DND-41 (cell line): ENCODE measurements at regions not wholly inside any gene's neighbourhood (a gene's known extent, or its start where the extent isn't known, plus 50 kb on each side); places are given as distances from the start of the nearest gene placed in this dataset.

Source experiments
- ATAC-seq: fragments of 200-7000 bp; cut with Tn5 transposase; 3 replicates; pipeline ENCODE4 v1.9.1; 2021; ENCODE audit warnings: low read depth; ENCODE audit not compliant: insufficient read depth
- DNase-seq: peaks from one replicate; pipeline ENCODE4 v3.0.0-alpha.2; 2020
- H2AFZ ChIP-seq: 2 replicates; pipeline ENCODE4 v1.6.0; 2012; ENCODE audit warnings: low read depth, low read length
- H3K27ac ChIP-seq: 2 replicates; pipeline ENCODE4 v1.5.1; 2012; ENCODE audit warnings: low read length, inconsistent platforms
- H3K27me3 ChIP-seq: fragments of 200-600 bp; sonication (generic); 2 replicates; pipeline ENCODE4 v1.6.0; 2012; ENCODE audit warnings: low read length, mild to moderate bottlenecking, inconsistent platforms; ENCODE audit not compliant: insufficient read depth, poor library complexity
- H3K36me3 ChIP-seq: 2 replicates; pipeline ENCODE4 v1.5.1; 2012; ENCODE audit warnings: low read length, inconsistent platforms; ENCODE audit not compliant: insufficient read depth
- H3K4me1 ChIP-seq: 2 replicates; pipeline ENCODE4 v1.5.1; 2012; ENCODE audit warnings: mild to moderate bottlenecking, low read length; ENCODE audit not compliant: insufficient read depth
- H3K4me2 ChIP-seq: 2 replicates; pipeline ENCODE4 v1.6.0; 2012; ENCODE audit warnings: mild to moderate bottlenecking, moderate library complexity, low read length, inconsistent platforms; ENCODE audit not compliant: insufficient read depth
- H3K4me3 ChIP-seq, 2 experiments: fragments of 200-600 bp in 1 of 2; shearing (Covaris generic) in 1 of 2; 2 replicates each; pipeline ENCODE4 v1.5.1; 2012 to 2016; ENCODE audit warnings: inconsistent platforms in 2 of 2, low read length in 2 of 2, mild to moderate bottlenecking in 2 of 2, low read depth in 1 of 2, moderate library complexity in 1 of 2
- H3K79me2 ChIP-seq: 2 replicates; pipeline ENCODE4 v1.6.0; 2012; ENCODE audit warnings: low read length, inconsistent platforms; ENCODE audit not compliant: insufficient read depth
- H3K9ac ChIP-seq: 2 replicates; pipeline ENCODE4 v1.6.0; 2012; ENCODE audit warnings: low read depth, mild to moderate bottlenecking, inconsistent platforms, low read length, moderate library complexity
- H3K9me3 ChIP-seq: 2 replicates; pipeline ENCODE4 v1.5.1; 2012; ENCODE audit warnings: low read length, moderate library complexity, mild to moderate bottlenecking, inconsistent platforms; ENCODE audit not compliant: insufficient read depth, severe bottlenecking
- H4K20me1 ChIP-seq: 2 replicates; pipeline ENCODE4 v1.6.0; 2012; ENCODE audit warnings: low read length; ENCODE audit not compliant: insufficient read depth
- EZH2 ChIP-seq: IDR thresholded peaks from 3 replicates; pipeline ENCODE4 v1.6.1; 2012; ENCODE audit warnings: borderline replicate concordance, low read depth, mild to moderate bottlenecking, moderate library complexity, low read length, inconsistent platforms; ENCODE audit not compliant: severe bottlenecking
- TF ChIP-seq, protein P1 (sequence below): IDR thresholded peaks from 2 replicates; pipeline ENCODE4 v1.5.1; 2012; ENCODE audit warnings: borderline replicate concordance, low read length, moderate library complexity, mild to moderate bottlenecking; ENCODE audit not compliant: poor library complexity, severe bottlenecking; ENCODE audit errors: extremely low read depth

DNA sequence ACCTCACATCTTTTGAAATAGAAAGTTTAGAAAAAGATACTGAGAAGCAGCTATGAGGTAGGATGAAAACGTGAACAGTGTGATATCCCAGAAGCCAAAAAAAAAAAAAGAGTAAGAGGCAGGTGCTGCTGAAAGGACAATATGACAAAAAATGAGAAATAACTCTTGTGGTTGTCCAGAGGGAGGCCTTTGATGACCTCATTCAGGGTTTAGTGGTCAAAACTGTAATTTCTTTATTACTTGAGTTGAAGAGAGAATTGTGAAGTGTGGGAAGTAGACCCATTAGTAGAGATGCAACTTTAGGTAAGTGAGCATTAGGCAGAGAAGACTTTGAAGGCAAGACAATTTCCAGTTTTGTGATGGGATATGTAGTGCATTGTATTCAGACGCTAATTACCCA is 1306.3 kb upstream of the ACO1 start:
- Histone ChIP-seq H3K9ac (no peak overlapping the region), H3K4me1 (no peaks in the 10 kb centered on the region), H3K36me3 (no peaks in the 10 kb centered on the region), H3K79me2 (no peaks in the 10 kb centered on the region), H2AFZ (no peak overlapping the region), H3K9me3 (no peaks in the 10 kb centered on the region), H4K20me1 (no peaks in the 10 kb centered on the region), H3K27ac (no peak overlapping the region), H3K4me2 (no peak overlapping the region), H3K27me3 (no peaks in the 10 kb centered on the region), H3K4me3 (no peak overlapping the region)
- DNase-seq (no peak), ATAC-seq (no peak)
- TF ChIP-seq EZH2, result no peak
- TF ChIP-seq, protein P1, sequence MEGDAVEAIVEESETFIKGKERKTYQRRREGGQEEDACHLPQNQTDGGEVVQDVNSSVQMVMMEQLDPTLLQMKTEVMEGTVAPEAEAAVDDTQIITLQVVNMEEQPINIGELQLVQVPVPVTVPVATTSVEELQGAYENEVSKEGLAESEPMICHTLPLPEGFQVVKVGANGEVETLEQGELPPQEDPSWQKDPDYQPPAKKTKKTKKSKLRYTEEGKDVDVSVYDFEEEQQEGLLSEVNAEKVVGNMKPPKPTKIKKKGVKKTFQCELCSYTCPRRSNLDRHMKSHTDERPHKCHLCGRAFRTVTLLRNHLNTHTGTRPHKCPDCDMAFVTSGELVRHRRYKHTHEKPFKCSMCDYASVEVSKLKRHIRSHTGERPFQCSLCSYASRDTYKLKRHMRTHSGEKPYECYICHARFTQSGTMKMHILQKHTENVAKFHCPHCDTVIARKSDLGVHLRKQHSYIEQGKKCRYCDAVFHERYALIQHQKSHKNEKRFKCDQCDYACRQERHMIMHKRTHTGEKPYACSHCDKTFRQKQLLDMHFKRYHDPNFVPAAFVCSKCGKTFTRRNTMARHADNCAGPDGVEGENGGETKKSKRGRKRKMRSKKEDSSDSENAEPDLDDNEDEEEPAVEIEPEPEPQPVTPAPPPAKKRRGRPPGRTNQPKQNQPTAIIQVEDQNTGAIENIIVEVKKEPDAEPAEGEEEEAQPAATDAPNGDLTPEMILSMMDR, result no peak

DNA sequence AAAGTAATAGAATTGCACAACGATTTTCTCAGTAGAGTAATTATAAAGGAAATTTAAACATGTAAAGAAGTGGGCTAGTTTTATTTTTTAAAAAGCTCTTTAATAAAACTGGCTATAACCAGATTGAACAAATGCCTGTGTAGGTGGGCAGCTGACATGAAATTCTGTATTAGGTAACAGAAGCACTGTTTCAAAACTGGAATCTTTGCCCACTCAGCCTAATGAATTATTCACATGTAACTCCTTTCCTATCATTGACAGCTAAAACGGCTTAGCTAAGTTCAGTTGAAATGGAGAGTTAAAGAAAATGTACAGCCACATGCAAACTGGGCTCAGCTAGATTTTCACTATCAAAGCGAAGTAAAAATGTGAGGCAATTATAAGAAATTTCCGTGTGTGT is 1300.1 kb upstream of the ACO1 start:
- no peak overlapping the region for H3K4me2 ChIP-seq
- H3K4me3 ChIP-seq, result no peak overlapping the region
- no peak for TF ChIP-seq EZH2
- TF ChIP-seq, protein P1, result no peak
- H2AFZ ChIP-seq, result no peak overlapping the region
- H3K9ac ChIP-seq, result no peak overlapping the region
- H3K27ac ChIP-seq, result no peak overlapping the region
- no peak for DNase-seq
- H3K9me3 ChIP-seq, result no peaks in the 10 kb centered on the region
- H4K20me1 ChIP-seq, result no peaks in the 10 kb centered on the region
- H3K4me1 ChIP-seq, result no peaks in the 10 kb centered on the region
- H3K27me3 ChIP-seq, result no peaks in the 10 kb centered on the region
- ATAC-seq, result no peak
- H3K36me3 ChIP-seq, result no peaks in the 10 kb centered on the region
- no peaks in the 10 kb centered on the region for H3K79me2 ChIP-seq

DNA sequence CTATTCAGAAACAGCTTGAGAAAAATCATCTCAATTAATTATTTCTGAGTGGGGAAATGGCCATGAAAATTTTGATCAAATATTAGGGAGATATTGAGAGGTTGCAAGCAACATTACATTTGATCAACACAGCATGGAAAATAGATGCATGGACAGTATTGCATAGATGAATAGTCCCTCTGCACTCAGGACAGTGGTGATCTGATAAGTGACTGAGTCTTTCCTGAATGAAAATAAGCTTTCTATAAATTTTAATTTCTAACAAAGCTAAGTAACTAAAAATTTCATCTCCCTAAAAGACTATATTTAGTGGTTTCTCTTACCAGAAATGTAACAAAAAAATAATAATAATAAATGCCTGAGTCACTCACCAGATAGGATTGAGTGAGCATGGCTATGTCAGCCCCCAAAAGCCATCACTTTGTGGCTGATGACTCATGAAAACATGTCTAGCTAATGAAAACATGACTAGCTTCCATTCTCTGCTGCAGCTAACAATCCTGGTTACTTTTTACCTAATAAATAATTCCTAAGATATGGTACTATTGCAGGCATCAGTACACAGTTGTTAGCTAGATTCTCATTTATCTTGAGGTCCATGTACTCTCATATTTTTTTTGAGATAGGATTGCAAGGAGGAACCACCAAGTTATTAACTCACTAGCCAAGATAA is 1294.8 kb upstream of the ACO1 start:
- Histone ChIP-seq H4K20me1 (no peaks in the 10 kb centered on the region), H2AFZ (no peak overlapping the region), H3K9ac (no peak overlapping the region), H3K36me3 (no peaks in the 10 kb centered on the region), H3K4me1 (no peaks in the 10 kb centered on the region), H3K4me2 (no peak overlapping the region), H3K9me3 (no peaks in the 10 kb centered on the region), H3K79me2 (no peaks in the 10 kb centered on the region), H3K27ac (no peak overlapping the region), H3K4me3 (no peak overlapping the region), H3K27me3 (no peaks in the 10 kb centered on the region)
- DNase-seq, result no peak
- TF ChIP-seq, protein P1, result no peak
- no peak for TF ChIP-seq EZH2
- no peak for ATAC-seq

- H4K20me1 ChIP-seq, result no peaks in the 10 kb centered on the region
- H3K9me3 ChIP-seq, result no peaks in the 10 kb centered on the region
- H3K27me3 ChIP-seq, result no peaks in the 10 kb centered on the region
- TF ChIP-seq, protein P1, result no peak
- TF ChIP-seq EZH2, result no peak
- H3K27ac ChIP-seq, result no peak overlapping the region
- no peak overlapping the region for H2AFZ ChIP-seq
- ATAC-seq, result no peak
- H3K4me2 ChIP-seq, result no peak overlapping the region
- no peak for DNase-seq
- no peaks in the 10 kb centered on the region for H3K36me3 ChIP-seq
- H3K4me3 ChIP-seq, result no peak overlapping the region
- H3K79me2 ChIP-seq, result no peaks in the 10 kb centered on the region
- no peak overlapping the region for H3K9ac ChIP-seq
- no peaks in the 10 kb centered on the region for H3K4me1 ChIP-seq
These were observed 1284.1 kb upstream of the ACO1 start for GRCh38 chr9:31100311-31100710.
